Endodermal cell (in vitro differentiated cells): ENCODE measurements at regions not wholly inside any gene's neighbourhood (a gene's known extent, or its start where the extent isn't known, plus 50 kb on each side); places are given as distances from the start of the nearest gene placed in this dataset.

Experiments used
- DNase-seq: peaks from one replicate; pipeline ENCODE4 v3.0.0-alpha.2; 2017
- H3K27ac ChIP-seq: 2 replicates; pipeline ENCODE4 v1.5.1; 2013; ENCODE audit warnings: mild to moderate bottlenecking, low read depth, low read length, moderate library complexity
- H3K27me3 ChIP-seq: 2 replicates; pipeline ENCODE4 v1.6.1; 2013; ENCODE audit warnings: mild to moderate bottlenecking, low read length, moderate library complexity; ENCODE audit not compliant: insufficient read depth, control insufficient read depth, poor library complexity, severe bottlenecking
- H3K36me3 ChIP-seq: 2 replicates; pipeline ENCODE4 v1.7.0; 2013; ENCODE audit warnings: mild to moderate bottlenecking, low read length, moderate library complexity; ENCODE audit not compliant: control insufficient read depth, insufficient read depth
- H3K4me1 ChIP-seq: one replicate; pipeline ENCODE4 v1.7.0; 2013; ENCODE audit warnings: low read length; ENCODE audit not compliant: control insufficient read depth, insufficient read depth
- H3K4me3 ChIP-seq: 2 replicates; pipeline ENCODE4 v1.5.1; 2013; ENCODE audit warnings: mild to moderate bottlenecking, low read length, moderate library complexity
- H3K9ac ChIP-seq: 2 replicates; pipeline ENCODE4 v1.6.1; 2013; ENCODE audit warnings: mild to moderate bottlenecking, low read length, moderate library complexity; ENCODE audit not compliant: poor library complexity, severe bottlenecking; ENCODE audit errors: extremely low read depth
- H3K9me3 ChIP-seq: 2 replicates; pipeline ENCODE4 v1.6.1; 2013; ENCODE audit warnings: mild to moderate bottlenecking, low read length, moderate library complexity; ENCODE audit not compliant: control insufficient read depth
- H3K27ac Mint-ChIP-seq: 2 replicates; pipeline ENCODE4 v1.8.0; 2020; ENCODE audit warnings: mixed read lengths
- H3K27me3 Mint-ChIP-seq: 2 replicates; pipeline ENCODE4 v1.8.0; 2021; ENCODE audit warnings: mild to moderate bottlenecking, mixed read lengths; ENCODE audit not compliant: insufficient read depth
- H3K36me3 Mint-ChIP-seq: 2 replicates; pipeline ENCODE4 v1.8.0; 2020; ENCODE audit warnings: low read depth, mixed read lengths
- H3K4me1 Mint-ChIP-seq: 2 replicates; pipeline ENCODE4 v1.8.0; 2020; ENCODE audit warnings: mixed read lengths
- H3K4me3 Mint-ChIP-seq: 2 replicates; pipeline ENCODE4 v1.8.0; 2020; ENCODE audit warnings: mild to moderate bottlenecking, moderate library complexity, mixed read lengths
- H3K9me3 Mint-ChIP-seq: 2 replicates; pipeline ENCODE4 v1.8.0; 2020; ENCODE audit warnings: mild to moderate bottlenecking, mixed read lengths
- WGBS, 2 experiments: methylation state at CpG; one replicate each; pipeline versions ENCODE4 v1.1.5 to v1.1.7; 2013; ENCODE audit warnings: missing lambda C conversion rate in 2 of 2, mixed read lengths in 1 of 2; ENCODE audit not compliant: insufficient coverage in 1 of 2, insufficient read length in 1 of 2; 5-methylcytosine and 5-hydroxymethylcytosine counted together
- TF ChIP-seq, protein P1 (sequence below): fragments of 200-600 bp; sonication (generic); conservative IDR thresholded peaks from 2 replicates; pipeline ENCODE4 v1.5.0; 2021; ENCODE audit warnings: antibody characterized with exemption, mild to moderate bottlenecking

DNA sequence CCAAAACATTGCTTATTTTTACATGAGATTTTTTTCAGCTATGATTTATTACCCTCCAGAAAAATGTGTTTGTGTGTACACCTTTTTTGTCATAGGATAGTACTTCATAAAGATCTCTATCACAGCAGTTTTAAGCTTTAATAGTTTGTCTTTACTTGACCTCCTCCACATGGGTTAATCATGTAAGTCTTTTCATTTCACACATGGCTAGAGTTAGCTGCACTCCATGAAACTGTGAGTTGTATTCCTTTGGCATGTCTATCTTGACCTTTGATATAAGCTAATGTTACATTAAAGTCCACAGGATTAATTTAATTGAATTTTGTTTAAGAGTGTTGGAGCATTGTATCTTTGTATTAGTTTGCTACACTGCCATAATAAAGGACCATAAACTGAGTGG is 217.1 kb downstream of the OTOL1 start:
- Histone ChIP-seq H3K9ac (no peak overlapping the region), H3K9me3 (no peaks in the 10 kb centered on the region), H3K27ac (no peak overlapping the region), H3K4me1 (no peaks in the 10 kb centered on the region), H3K36me3 (no peaks in the 10 kb centered on the region), H3K27me3 (no peaks in the 10 kb centered on the region), H3K4me3 (no peak overlapping the region)
- Mint-ChIP-seq H3K27me3 (no peaks in the 10 kb centered on the region), H3K4me3 (no peak overlapping the region), H3K9me3 (peaks cover 23% of the 10 kb centered on the region), H3K27ac (no peak overlapping the region), H3K4me1 (no peaks in the 10 kb centered on the region), H3K36me3 (no peaks in the 10 kb centered on the region)
- DNase-seq: no peak
- TF ChIP-seq, protein P1, sequence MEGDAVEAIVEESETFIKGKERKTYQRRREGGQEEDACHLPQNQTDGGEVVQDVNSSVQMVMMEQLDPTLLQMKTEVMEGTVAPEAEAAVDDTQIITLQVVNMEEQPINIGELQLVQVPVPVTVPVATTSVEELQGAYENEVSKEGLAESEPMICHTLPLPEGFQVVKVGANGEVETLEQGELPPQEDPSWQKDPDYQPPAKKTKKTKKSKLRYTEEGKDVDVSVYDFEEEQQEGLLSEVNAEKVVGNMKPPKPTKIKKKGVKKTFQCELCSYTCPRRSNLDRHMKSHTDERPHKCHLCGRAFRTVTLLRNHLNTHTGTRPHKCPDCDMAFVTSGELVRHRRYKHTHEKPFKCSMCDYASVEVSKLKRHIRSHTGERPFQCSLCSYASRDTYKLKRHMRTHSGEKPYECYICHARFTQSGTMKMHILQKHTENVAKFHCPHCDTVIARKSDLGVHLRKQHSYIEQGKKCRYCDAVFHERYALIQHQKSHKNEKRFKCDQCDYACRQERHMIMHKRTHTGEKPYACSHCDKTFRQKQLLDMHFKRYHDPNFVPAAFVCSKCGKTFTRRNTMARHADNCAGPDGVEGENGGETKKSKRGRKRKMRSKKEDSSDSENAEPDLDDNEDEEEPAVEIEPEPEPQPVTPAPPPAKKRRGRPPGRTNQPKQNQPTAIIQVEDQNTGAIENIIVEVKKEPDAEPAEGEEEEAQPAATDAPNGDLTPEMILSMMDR: no peak

DNA sequence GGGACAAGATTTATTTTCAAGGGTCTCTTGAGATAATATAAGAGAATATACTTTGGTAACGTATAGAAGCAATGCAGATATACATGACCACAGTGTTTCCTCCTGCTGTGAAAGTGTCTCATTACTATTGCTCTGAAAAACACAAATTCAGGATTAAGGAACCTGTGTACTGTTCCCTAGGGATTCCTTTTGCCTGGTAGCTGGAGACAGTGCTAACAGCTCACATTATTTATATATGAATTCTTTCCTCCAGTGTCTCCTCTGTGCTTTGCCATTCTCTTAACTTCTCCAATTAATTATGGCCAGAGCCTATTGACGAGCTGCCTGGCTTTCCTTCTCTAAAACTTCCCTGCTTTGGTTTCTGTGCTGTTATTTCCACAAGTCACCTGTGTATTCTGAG is 235.4 kb downstream of the OTOL1 start:
- 89 to 100% methylated on average over 1 to 2 of the region's 2 CpGs for WGBS, 2 experiments
- H3K4me1 ChIP-seq: no peaks in the 10 kb centered on the region
- no peaks in the 10 kb centered on the region for H3K27me3 Mint-ChIP-seq
- peaks cover 25% of the 10 kb centered on the region for H3K9me3 ChIP-seq
- H3K9ac ChIP-seq: no peak overlapping the region
- H3K4me1 Mint-ChIP-seq: no peaks in the 10 kb centered on the region
- no peak overlapping the region for H3K4me3 ChIP-seq
- peaks cover 1% of the 10 kb centered on the region for H3K36me3 Mint-ChIP-seq
- H3K27ac Mint-ChIP-seq: no peak overlapping the region
- H3K36me3 ChIP-seq: no peaks in the 10 kb centered on the region
- H3K9me3 Mint-ChIP-seq: peaks cover 6% of the 10 kb centered on the region
- H3K27me3 ChIP-seq: no peaks in the 10 kb centered on the region
- no peak overlapping the region for H3K4me3 Mint-ChIP-seq
- no peak for DNase-seq
- TF ChIP-seq, protein P1: no peak
- no peak overlapping the region for H3K27ac ChIP-seq

DNA sequence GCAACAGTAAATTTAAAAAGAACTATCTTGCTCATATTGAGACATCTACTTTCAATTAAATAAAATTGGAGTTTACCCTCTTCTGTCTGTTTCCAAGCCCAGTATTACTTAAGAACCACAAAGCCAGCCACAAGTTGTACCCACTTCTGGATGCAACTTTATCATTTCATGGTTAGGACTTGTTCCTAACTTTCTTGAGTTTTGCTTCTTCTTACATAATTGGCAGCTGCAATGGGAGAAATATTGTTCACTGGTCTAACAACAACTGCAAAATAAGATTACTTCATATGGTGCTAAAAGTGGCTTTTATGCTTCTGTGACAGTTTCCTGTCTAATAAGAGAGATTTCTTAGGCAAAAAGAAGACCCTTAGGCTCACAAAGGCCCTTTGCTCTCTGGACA is 240.6 kb downstream of the OTOL1 start:
- no peaks in the 10 kb centered on the region for H3K9me3 ChIP-seq
- H3K9ac ChIP-seq: no peak overlapping the region
- H3K27ac ChIP-seq: no peak overlapping the region
- no peaks in the 10 kb centered on the region for H3K4me1 ChIP-seq
- Mint-ChIP-seq H3K9me3 (peaks cover 2% of the 10 kb centered on the region), H3K4me3 (no peak overlapping the region), H3K27ac (no peak overlapping the region), H3K36me3 (no peaks in the 10 kb centered on the region), H3K4me1 (no peaks in the 10 kb centered on the region), H3K27me3 (no peaks in the 10 kb centered on the region)
- H3K4me3 ChIP-seq: no peak overlapping the region
- no peaks in the 10 kb centered on the region for H3K27me3 ChIP-seq
- TF ChIP-seq, protein P1: no peak
- no peaks in the 10 kb centered on the region for H3K36me3 ChIP-seq
- DNase-seq: no peak
